Spleen (tissue), 11 donors: ENCODE measurements at regions not wholly inside any gene's neighbourhood (a gene's known extent, or its start where the extent isn't known, plus 50 kb on each side); places are given as distances from the start of the nearest gene placed in this dataset.

Experiments
- DNase-seq: peaks from one replicate; pipeline ENCODE4 v3.0.0-alpha.2; 2020
- H3K27ac ChIP-seq, 8 donors: fragments of 200-600 bp; sonication (generic) in 7 of 8; 1 replicate in 4 of 8; 2 replicates in 4 of 8; pipeline versions ENCODE4 v1.5.0 to v1.8.0; 2016 to 2021; ENCODE audit warnings: inconsistent platforms in 4 of 8, mild to moderate bottlenecking in 4 of 8, moderate library complexity in 1 of 8
- H3K27me3 ChIP-seq, 7 donors: fragments of 200-600 bp; sonication (generic) in 6 of 7; replicated peaks in 1 of 7; 1 replicate in 4 of 7; 2 replicates in 3 of 7; pipeline versions ENCODE4 v1.5.0 to v1.8.0; 2016 to 2021; ENCODE audit warnings: inconsistent platforms in 3 of 7, mild to moderate bottlenecking in 1 of 7
- H3K36me3 ChIP-seq, 6 donors: fragments of 200-600 bp; sonication (generic) in 5 of 6; 1 replicate in 4 of 6; 2 replicates in 2 of 6; pipeline versions ENCODE4 v1.5.0 to v1.8.0; 2016 to 2021; ENCODE audit warnings: inconsistent platforms in 2 of 6
- H3K4me1 ChIP-seq, 6 donors: fragments of 200-600 bp; sonication (generic) in 5 of 6; 1 replicate in 3 of 6; 2 replicates in 3 of 6; pipeline versions ENCODE4 v1.5.0 to v1.8.0; 2016 to 2021; ENCODE audit warnings: inconsistent platforms in 3 of 6
- H3K4me3 ChIP-seq, 8 donors: fragments of 200-600 bp; sonication (generic) in 7 of 8; 1 replicate in 4 of 8; 2 replicates in 4 of 8; pipeline versions ENCODE4 v1.5.0 to v1.8.0; 2016 to 2021; ENCODE audit warnings: inconsistent platforms in 4 of 8, mild to moderate bottlenecking in 4 of 8, moderate library complexity in 2 of 8
- H3K9me3 ChIP-seq, 8 donors: fragments of 200-600 bp; sonication (generic) in 7 of 8; 1 replicate in 4 of 8; 2 replicates in 4 of 8; pipeline versions ENCODE4 v1.5.0 to v1.8.0; 2016 to 2021; ENCODE audit warnings: inconsistent platforms in 4 of 8
- CTCF ChIP-seq, 11 experiments: fragments of 200-600 bp in 7 of 11; fragments of 450-650 bp in 4 of 11; sonication (generic) in 4 of 11; IDR thresholded peaks in 8 of 11; conservative IDR thresholded peaks in 3 of 11; 1 replicate in 7 of 11; 2 replicates in 4 of 11; pipeline versions ENCODE4 v1.4.0 to v1.8.0; 2016 to 2021; ENCODE audit warnings: antibody characterized with exemption in 11 of 11, inconsistent platforms in 4 of 11, mild to moderate bottlenecking in 1 of 11
- POLR2A ChIP-seq, 3 donors: fragments of 450-650 bp; IDR thresholded peaks; one replicate each; pipeline ENCODE4 v1.5.1; 2017; ENCODE audit warnings: antibody characterized with exemption in 3 of 3, mild to moderate bottlenecking in 1 of 3
- POLR2AphosphoS5 ChIP-seq, 3 donors: sonication (generic); formaldehyde crosslinking; IDR thresholded peaks; one replicate each; pipeline ENCODE4 v1.5.1; 2017; ENCODE audit warnings: antibody characterized with exemption in 3 of 3
- WGBS, 5 donors: extraction: QIAGEN DNeasy Blood & Tissue Kit in 3 of 5; methylation state at CpG; one replicate each; pipeline versions ENCODE4 v1.1.5 to v1.1.7; 2013 to 2018; 5-methylcytosine and 5-hydroxymethylcytosine counted together
- intact Hi-C: fragments of 100-400 bp; cut with DNase I; formaldehyde crosslinking; loops from one replicate; pipeline ENCODE4 v1.15.0; 2023; ENCODE audit warnings: low total_unique reads
- donor health status: healthy with polysubstance abuse.
- donor health status: DM: no; HTN: no; CAD: no; lungs with moderate emphysema.
- donor health status: DM: no; HTN: no; CAD: no.
- donor health status: Bipolar disorder and iron deficiency.
- donor health status: healthy.
- donor health status: DM: no; HTN: no; CAD: no.
- donor health status: DM: yes; HTN: yes; CAD: no.

GRCh38 chr11:127332896-127333295, 332.3 kb upstream of the KIRREL3 start:
- intact Hi-C loops = no loop called here
- Histone ChIP-seq H3K4me3 (no peak overlapping the region), H3K4me1 (no peaks in the 10 kb centered on the region), H3K27me3 (no peaks in the 10 kb centered on the region), H3K9me3 (peaks cover 0 to 25% (median 12%) of the 10 kb centered on the region in 8 donors), H3K27ac (no peak overlapping the region), H3K36me3 (no peaks in the 10 kb centered on the region)
- 65 to 89% (median 69%) methylated on average over 2 of the region's 2 CpGs for WGBS, 5 donors
- no peak for DNase-seq
- TF ChIP-seq POLR2AphosphoS5 (IDR thresholded peaks at IDR 0.05) (no peak), CTCF (IDR thresholded peaks at IDR 0.05 in 8 of 11, conservative IDR thresholded peaks at IDR 0.05 in 3 of 11) (no peak), POLR2A (IDR thresholded peaks at IDR 0.05) (no peak)

- Histone ChIP-seq H3K9me3 (peaks cover 0 to 25% (median 12%) of the 10 kb centered on the region in 8 donors), H3K4me1 (no peaks in the 10 kb centered on the region), H3K36me3 (no peaks in the 10 kb centered on the region), H3K27ac (no peak overlapping the region), H3K27me3 (no peaks in the 10 kb centered on the region), H3K4me3 (no peak overlapping the region)
- TF ChIP-seq CTCF (IDR thresholded peaks at IDR 0.05 in 8 of 11, conservative IDR thresholded peaks at IDR 0.05 in 3 of 11) = no peak
- TF ChIP-seq POLR2AphosphoS5 (IDR thresholded peaks at IDR 0.05) = no peak
- TF ChIP-seq POLR2A (IDR thresholded peaks at IDR 0.05) = no peak
- no peak for DNase-seq
- intact Hi-C loops = no loop called here
- 49 to 76% (median 64%) methylated on average over 3 of the region's 3 CpGs for WGBS, 5 donors
These were observed 329.5 kb upstream of the KIRREL3 start for GRCh38 chr11:127330044-127330443.

GRCh38 chr11:127308291-127308690, 307.7 kb upstream of the KIRREL3 start:
- DNase-seq = no peak
- peaks cover 0 to 4% (median 0%) of the 10 kb centered on the region in 7 donors for H3K27me3 ChIP-seq
- no peak for TF ChIP-seq POLR2AphosphoS5 (IDR thresholded peaks at IDR 0.05)
- H3K9me3 ChIP-seq = no peaks in the 10 kb centered on the region
- H3K27ac ChIP-seq = no peak overlapping the region
- intact Hi-C loops = no loop called here
- no peak overlapping the region for H3K4me3 ChIP-seq
- WGBS, 5 donors = 79 to 89% (median 81%) methylated on average over 2 of the region's 2 CpGs
- no peaks in the 10 kb centered on the region for H3K4me1 ChIP-seq
- H3K36me3 ChIP-seq = no peaks in the 10 kb centered on the region

GRCh38 chr11:127307700-127308099, 307.1 kb upstream of the KIRREL3 start:
- Histone ChIP-seq H3K36me3 (no peaks in the 10 kb centered on the region), H3K27ac (no peak overlapping the region), H3K9me3 (no peaks in the 10 kb centered on the region), H3K27me3 (peaks cover 0 to 4% (median 0%) of the 10 kb centered on the region in 7 donors), H3K4me3 (no peak overlapping the region), H3K4me1 (no peaks in the 10 kb centered on the region)
- TF ChIP-seq CTCF (IDR thresholded peaks at IDR 0.05 in 8 of 11, conservative IDR thresholded peaks at IDR 0.05 in 3 of 11) (no peak), POLR2A (IDR thresholded peaks at IDR 0.05) (no peak), POLR2AphosphoS5 (IDR thresholded peaks at IDR 0.05) (no peak)
- intact Hi-C loops = no loop called here
- DNase-seq = no peak
- WGBS, 5 donors = 61 to 79% (median 65%) methylated on average over 5 of the region's 5 CpGs

- peaks cover 0 to 4% (median 0%) of the 10 kb centered on the region in 7 donors for H3K27me3 ChIP-seq
- TF ChIP-seq CTCF (IDR thresholded peaks at IDR 0.05 in 8 of 11, conservative IDR thresholded peaks at IDR 0.05 in 3 of 11) = no peak
- no peak for TF ChIP-seq POLR2AphosphoS5 (IDR thresholded peaks at IDR 0.05)
- no peak for TF ChIP-seq POLR2A (IDR thresholded peaks at IDR 0.05)
- H3K4me3 ChIP-seq = no peak overlapping the region
- no peak overlapping the region for H3K27ac ChIP-seq
- 76 to 92% (median 86%) methylated on average over 3 of the region's 3 CpGs for WGBS, 5 donors
- no peaks in the 10 kb centered on the region for H3K4me1 ChIP-seq
- no peaks in the 10 kb centered on the region for H3K36me3 ChIP-seq
- intact Hi-C loops = no loop called here
- peaks cover 0 to 3% (median 0%) of the 10 kb centered on the region in 8 donors for H3K9me3 ChIP-seq
- no peak for DNase-seq
These were observed 304.1 kb upstream of the KIRREL3 start for GRCh38 chr11:127304634-127305033.
